ENCODE measurements at regions not wholly inside any gene's neighbourhood (a gene's known extent, or its start where the extent isn't known, plus 50 kb on each side); places are given as distances from the start of the nearest gene placed in this dataset.

GRCh38 chr4:3343358-3343757, 50.5 kb downstream of the RGS12 start:
- no peak for DNase-seq (ENCODE audit: low spot score)

GRCh38 chr4:3344104-3344503, 51.3 kb downstream of the RGS12 start:
- DNase-seq (ENCODE audit: low spot score), result no peak

GRCh38 chr4:3344596-3344995, 51.8 kb downstream of the RGS12 start:
- no peak for DNase-seq (ENCODE audit: low spot score)

GRCh38 chr4:3345384-3345783, 52.6 kb downstream of the RGS12 start:
- no peak for DNase-seq (ENCODE audit: low spot score)

GRCh38 chr4:3346146-3346545, 53.3 kb downstream of the RGS12 start:
- DNase-seq (ENCODE audit: low spot score), result peak; percentile 81

GRCh38 chr4:3347871-3348270, 55.0 kb downstream of the RGS12 start:
- no peak for DNase-seq (ENCODE audit: low spot score)

- no peak for DNase-seq (ENCODE audit: low spot score)
Observed at GRCh38 chr4:3348621-3349020, 55.8 kb downstream of the RGS12 start.

- no peak for DNase-seq (ENCODE audit: low spot score)
Observed at GRCh38 chr4:3349116-3349515, 56.3 kb downstream of the RGS12 start.

- no peak for DNase-seq (ENCODE audit: low spot score)
Observed at GRCh38 chr4:3351997-3352396, 59.2 kb downstream of the RGS12 start.

GRCh38 chr4:3352505-3352904, 59.7 kb downstream of the RGS12 start:
- DNase-seq (ENCODE audit: low spot score), result no peak

- DNase-seq (ENCODE audit: low spot score), result no peak
Observed at GRCh38 chr4:3352941-3353594, 60.2 kb downstream of the RGS12 start.

- no peak for DNase-seq (ENCODE audit: low spot score)
Observed at GRCh38 chr4:3353752-3354454, 61.1 kb downstream of the RGS12 start.

GRCh38 chr4:3354455-3354811, 61.6 kb downstream of the RGS12 start:
- no peak for DNase-seq (ENCODE audit: low spot score)

- no peak for DNase-seq (ENCODE audit: low spot score)
Observed at GRCh38 chr4:3355266-3355748, 62.5 kb downstream of the RGS12 start.

GRCh38 chr4:3358656-3359055, 65.8 kb downstream of the RGS12 start:
- DNase-seq (ENCODE audit: low spot score), result no peak

- no peak for DNase-seq (ENCODE audit: low spot score)
Observed at GRCh38 chr4:3360777-3361176, 68.0 kb downstream of the RGS12 start.

GRCh38 chr4:3361406-3361805, 68.6 kb downstream of the RGS12 start:
- DNase-seq (ENCODE audit: low spot score), result no peak

GRCh38 chr4:3361896-3362295, 69.1 kb downstream of the RGS12 start:
- DNase-seq (ENCODE audit: low spot score), result no peak

- no peak for DNase-seq (ENCODE audit: low spot score)
Observed at GRCh38 chr4:3362431-3363287, 69.8 kb downstream of the RGS12 start.

GRCh38 chr4:3363411-3364141, 70.8 kb downstream of the RGS12 start:
- DNase-seq (ENCODE audit: low spot score), result no peak

- DNase-seq (ENCODE audit: low spot score), result no peak
Observed at GRCh38 chr4:3364199-3364598, 71.4 kb downstream of the RGS12 start.

- no peak for DNase-seq (ENCODE audit: low spot score)
Observed at GRCh38 chr4:3364634-3365314, 72.0 kb downstream of the RGS12 start.
